ENCODE measurements at regions not wholly inside any gene's neighbourhood (a gene's known extent, or its start where the extent isn't known, plus 50 kb on each side); places are given as distances from the start of the nearest gene placed in this dataset.

GRCh38 chr2:41500895-41501294 is 546.9 kb upstream of the PKDCC start:
- no peak for DNase-seq

GRCh38 chr2:41502752-41503151 is 545.1 kb upstream of the PKDCC start:
- DNase-seq = no peak

GRCh38 chr2:41504532-41504931 is 543.3 kb upstream of the PKDCC start:
- DNase-seq = no peak

GRCh38 chr2:41510108-41510507 is 537.7 kb upstream of the PKDCC start:
- DNase-seq = no peak

- no peak for DNase-seq
Observed at GRCh38 chr2:41521211-41521610, 526.6 kb upstream of the PKDCC start.

GRCh38 chr2:41527525-41528323 is 520.1 kb upstream of the PKDCC start:
- no peak for DNase-seq

- no peak for DNase-seq
Observed at GRCh38 chr2:41535575-41535974, 512.2 kb upstream of the PKDCC start.

GRCh38 chr2:41540272-41540998 is 507.4 kb upstream of the PKDCC start:
- no peak for DNase-seq

- DNase-seq = no peak
Observed at GRCh38 chr2:41543726-41544125, 504.1 kb upstream of the PKDCC start.

GRCh38 chr2:41544709-41545108 is 503.1 kb upstream of the PKDCC start:
- DNase-seq = no peak

- DNase-seq = no peak
Observed at GRCh38 chr2:41546031-41546430, 501.8 kb upstream of the PKDCC start.

- DNase-seq = no peak
Observed at GRCh38 chr2:41568648-41569047, 479.2 kb upstream of the PKDCC start.

GRCh38 chr2:41572154-41572553 is 475.7 kb upstream of the PKDCC start:
- DNase-seq = no peak

GRCh38 chr2:41576423-41576822 is 471.4 kb upstream of the PKDCC start:
- no peak for DNase-seq

- DNase-seq = no peak
Observed at GRCh38 chr2:41579806-41580205, 468.0 kb upstream of the PKDCC start.

GRCh38 chr2:41580806-41581205 is 467.0 kb upstream of the PKDCC start:
- DNase-seq = no peak

GRCh38 chr2:41595240-41595639 is 452.6 kb upstream of the PKDCC start:
- no peak for DNase-seq

- no peak for DNase-seq
Observed at GRCh38 chr2:41597680-41598079, 450.1 kb upstream of the PKDCC start.

- DNase-seq = no peak
Observed at GRCh38 chr2:41598161-41598894, 449.5 kb upstream of the PKDCC start.

GRCh38 chr2:41600460-41600859 is 447.4 kb upstream of the PKDCC start:
- no peak for DNase-seq

- no peak for DNase-seq
Observed at GRCh38 chr2:41602341-41602740, 445.5 kb upstream of the PKDCC start.

- no peak for DNase-seq
Observed at GRCh38 chr2:41605311-41605710, 442.5 kb upstream of the PKDCC start.

- DNase-seq = no peak
Observed at GRCh38 chr2:41605914-41606313, 441.9 kb upstream of the PKDCC start.
